ENCODE measurements at regions not wholly inside any gene's neighbourhood (a gene's known extent, or its start where the extent isn't known, plus 50 kb on each side); places are given as distances from the start of the nearest gene placed in this dataset.

- Mint-ChIP-seq H3K36me3 (ENCODE audit: low read depth) (no peaks in the 10 kb centered on the region), H3K9me3 (no peaks in the 10 kb centered on the region), H3K27ac (no peak overlapping the region), H3K4me1 (ENCODE audit: low read depth) (no peaks in the 10 kb centered on the region), H3K27me3 (ENCODE audit: insufficient read depth) (no peaks in the 10 kb centered on the region; the same call in none of the 2 replicates), H3K4me3 (no peak overlapping the region)
- no peak for DNase-seq
- TF ChIP-seq CTCF (IDR thresholded peaks at IDR 0.05), result no peak
Measured at GRCh38 chrX:30939928-30940327, 50.9 kb upstream of the TAB3 start.

All from HFFc6 (cell line).